Right forelimb (tissue), 1 donor: ENCODE measurements at regions not wholly inside any gene's neighbourhood (a gene's known extent, or its start where the extent isn't known, plus 50 kb on each side); places are given as distances from the start of the nearest gene placed in this dataset.
A peak's percentile ranks its signal among the peaks of the same experiment; 100 is the strongest.
"Not testable (repeated sequence)": the region's sequence is repeated elsewhere in the genome, so short reads cannot be mapped to it uniquely, and the experiment has no call there.

Experiments used
- DNase-seq: peaks from one replicate; pipeline ENCODE4 v3.0.0-alpha.2; 2018

DNA sequence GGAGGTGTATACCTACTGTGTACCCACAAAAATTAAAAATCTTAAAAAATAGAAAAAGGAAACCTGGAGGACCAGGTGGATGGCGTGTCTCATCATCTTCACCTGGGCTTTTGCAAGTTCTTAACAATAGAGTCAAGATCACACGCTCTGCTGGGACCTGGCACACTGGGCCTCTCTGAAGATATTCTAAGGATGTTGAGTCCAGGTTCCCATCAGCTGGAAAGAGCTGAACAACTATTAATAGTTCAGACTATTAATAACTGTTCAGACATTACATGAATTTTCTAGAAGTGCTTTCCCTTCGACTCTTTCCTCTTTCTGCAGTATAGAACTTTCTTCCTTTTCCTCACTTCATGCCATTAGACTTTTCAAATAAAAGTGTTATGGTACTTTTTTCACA is 320.2 kb upstream of the IL12A start:
- no peak for DNase-seq

DNA sequence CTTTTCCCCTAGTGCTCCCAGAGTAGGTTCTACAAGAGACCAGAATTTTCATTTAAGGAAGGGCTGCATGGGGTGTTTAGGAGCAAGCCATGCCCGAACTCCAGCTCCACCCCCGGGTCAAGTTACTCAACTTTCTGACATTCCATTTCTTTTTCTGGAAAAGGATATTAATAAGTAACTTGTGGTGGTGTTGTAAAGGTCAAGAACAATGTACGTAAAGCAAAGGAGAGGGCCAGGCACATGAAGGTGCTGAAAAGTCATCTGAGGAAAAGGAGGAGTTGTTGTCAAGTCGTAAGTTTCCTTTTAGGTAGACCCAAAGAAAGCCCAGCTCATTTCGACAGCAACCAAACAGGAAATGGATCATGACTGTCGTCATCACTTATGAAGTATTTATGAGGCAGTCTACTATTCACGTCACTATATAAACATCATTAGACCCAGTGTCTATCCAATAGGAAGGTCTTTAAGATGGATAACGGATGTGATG is 319.6 kb upstream of the IL12A start:
- no peak for DNase-seq

DNA sequence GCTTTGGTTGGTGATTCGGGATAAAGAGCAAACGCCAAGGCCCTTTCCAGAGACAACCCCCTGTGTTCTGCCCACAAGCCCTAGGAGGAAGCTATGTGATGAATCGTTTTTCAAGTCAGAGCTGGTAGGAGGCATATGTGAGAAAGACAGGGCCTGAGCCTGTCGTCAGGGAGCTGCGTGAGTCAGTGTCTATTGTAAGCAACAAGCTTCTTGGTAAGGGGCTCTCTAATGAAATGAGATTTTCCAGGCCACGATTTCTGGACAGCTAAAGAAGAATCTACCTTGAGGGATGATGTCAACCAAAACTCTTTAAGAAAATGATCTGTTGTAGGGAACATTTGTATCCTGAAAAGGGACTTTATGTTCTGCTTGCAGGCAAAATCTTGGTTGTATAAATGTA is 318.9 kb upstream of the IL12A start:
- DNase-seq = no peak

DNA sequence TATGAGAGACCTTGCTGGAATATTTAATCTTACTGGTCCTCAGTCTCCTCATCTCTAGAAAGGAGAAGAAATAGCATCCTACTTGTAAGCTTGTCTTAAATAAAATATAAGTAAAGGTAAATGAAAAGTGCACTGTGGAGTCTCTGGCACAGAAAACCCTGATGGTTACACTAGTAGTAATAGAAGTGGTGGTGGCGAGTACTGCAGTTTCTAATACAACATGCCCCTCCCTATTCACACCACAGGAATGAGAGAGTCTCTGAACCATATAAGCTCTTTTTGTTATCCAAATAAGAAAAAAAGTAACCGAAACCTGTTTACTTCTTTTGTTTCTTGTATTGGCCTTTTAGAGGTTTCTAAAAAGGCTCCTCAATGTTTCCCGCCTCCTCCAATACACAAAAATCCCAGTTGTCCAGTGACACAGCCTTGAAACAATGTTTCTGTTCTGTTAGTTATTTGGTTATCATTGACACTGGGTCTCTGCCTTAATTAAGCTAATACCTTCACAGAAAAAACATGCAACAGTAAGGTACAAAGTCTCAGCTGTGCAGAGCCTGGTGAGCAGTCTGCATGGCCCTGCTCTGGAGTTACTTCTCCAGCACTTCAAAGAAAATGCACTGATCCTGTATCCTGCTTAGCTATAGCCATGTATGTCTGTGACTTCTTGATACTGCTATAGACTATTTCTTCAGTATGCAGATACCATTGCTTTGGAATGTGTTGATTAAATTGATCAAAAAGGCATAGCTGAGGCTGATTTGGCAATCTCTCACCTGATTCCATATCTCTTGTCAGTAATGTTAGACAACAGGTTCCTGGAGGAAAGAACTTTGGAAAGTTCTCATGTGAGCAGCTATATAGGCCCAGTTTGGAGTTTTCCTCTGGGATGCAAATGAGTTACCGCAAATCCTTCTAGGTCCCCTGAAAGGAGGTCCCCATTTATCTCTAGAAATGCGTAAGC is 315.6 kb upstream of the IL12A start:
- no peak for DNase-seq

DNA sequence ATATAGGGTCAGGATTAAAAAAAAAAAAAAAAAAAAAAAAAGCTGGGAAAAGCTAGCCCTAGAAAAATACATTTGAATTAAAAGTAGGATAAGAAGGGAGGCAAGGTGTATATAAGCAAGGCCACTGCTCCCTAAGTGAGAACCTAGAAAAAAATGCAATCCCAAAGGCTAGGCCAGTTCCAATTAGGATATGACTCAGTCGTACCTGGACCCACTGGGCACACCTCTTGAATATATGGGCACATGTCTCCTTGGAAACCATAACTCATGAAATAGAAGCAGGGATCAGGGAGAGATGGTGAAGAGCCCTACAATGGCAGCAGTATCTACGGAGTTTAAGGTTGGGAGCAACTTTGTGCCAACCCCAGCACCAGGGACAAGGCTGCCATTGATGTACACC is 314.1 kb upstream of the IL12A start:
- DNase-seq = no peak

DNA sequence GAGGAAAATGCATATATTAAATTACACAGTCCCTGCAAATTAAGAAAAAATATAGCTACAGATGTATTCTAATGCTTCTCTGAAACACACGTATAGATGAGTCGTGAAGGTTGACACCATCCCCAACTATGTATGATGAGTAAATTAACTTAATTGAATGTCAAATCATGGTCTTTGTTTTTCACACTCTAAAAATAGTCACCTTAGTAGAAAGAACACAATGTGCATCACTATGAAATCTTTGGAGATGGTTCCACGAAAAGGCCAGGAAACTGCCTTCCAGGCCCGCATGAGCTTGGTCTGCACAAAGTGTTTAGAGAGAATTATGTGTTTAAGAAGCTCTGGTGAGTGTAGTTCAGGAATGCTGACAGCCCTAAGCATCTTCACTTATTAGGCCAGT is 313.4 kb upstream of the IL12A start:
- no peak for DNase-seq

DNA sequence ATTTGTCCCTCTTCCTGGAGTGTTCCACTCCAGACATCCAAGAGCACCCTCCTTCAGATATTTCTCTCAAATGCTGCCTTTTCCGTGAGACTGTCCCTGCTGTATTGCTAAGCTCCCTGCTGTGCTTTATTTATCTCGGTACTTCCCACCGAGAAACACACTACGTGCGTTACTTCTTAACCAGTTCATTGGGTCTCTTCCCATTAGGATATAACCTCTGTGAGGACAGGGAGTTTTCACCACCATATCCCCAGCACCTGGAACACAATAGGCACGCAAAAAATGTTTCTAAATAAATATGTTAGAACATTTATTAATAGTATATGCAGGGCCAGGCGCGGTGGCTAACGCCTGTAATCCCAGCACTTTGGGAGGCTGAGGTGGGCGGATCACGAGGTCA is 308.7 kb upstream of the IL12A start:
- no peak for DNase-seq

DNA sequence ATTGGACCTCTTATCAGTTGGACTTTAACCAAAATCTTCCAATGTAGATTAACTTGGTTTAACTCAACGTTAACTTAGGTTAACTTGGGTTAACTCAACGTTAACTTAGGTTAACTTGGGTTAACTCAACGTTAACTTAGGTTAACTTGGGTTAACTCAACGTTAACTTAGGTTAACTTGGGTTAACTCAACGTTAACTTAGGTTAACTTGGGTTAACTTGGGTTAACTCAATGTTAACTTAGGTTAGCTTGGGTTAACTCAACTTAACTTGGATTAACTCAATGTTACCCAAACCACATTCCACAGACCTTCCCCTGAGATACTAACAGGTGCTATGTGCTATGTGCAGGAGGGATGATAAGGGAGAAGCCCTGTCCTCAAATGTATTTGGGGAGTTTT is 306.9 kb upstream of the IL12A start:
- not testable (repeated sequence) for DNase-seq

DNA sequence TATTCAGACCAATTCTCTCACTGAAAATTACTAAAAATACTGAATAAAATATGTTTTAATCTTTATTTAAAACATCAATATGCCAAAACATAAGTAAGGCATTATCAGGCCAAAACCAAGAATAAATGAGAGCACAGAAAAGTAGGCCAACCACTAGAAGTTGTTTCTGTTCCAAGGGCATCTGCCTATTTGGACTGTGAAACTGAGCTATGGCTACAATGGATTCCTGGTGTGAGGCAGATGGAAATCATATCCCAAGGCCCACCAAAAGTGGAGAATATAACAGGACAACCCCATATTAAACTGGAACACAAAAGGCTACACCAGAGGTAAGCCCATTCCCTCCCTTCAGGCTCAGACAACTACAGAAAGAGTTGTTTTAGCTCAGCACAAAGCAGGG is 302.8 kb upstream of the IL12A start:
- no peak for DNase-seq

DNA sequence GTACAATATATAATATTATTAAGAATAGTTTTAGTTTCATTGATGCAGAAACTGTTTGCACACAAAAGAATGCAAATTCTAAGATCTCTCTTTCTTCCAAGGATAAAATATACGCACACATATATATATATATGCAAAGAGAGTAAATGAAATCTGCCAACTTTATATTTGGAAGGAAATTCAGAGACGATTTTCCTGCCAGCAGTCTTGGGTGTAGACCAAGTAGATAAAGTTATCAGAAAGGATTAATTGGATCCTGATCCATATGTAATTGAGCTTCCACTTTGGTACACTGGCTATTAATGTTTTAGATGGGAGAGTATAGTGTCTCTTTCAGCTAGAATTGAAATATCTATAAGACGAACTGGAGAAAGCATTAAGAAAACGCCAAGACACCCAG is 295.4 kb upstream of the IL12A start:
- no peak for DNase-seq

DNA sequence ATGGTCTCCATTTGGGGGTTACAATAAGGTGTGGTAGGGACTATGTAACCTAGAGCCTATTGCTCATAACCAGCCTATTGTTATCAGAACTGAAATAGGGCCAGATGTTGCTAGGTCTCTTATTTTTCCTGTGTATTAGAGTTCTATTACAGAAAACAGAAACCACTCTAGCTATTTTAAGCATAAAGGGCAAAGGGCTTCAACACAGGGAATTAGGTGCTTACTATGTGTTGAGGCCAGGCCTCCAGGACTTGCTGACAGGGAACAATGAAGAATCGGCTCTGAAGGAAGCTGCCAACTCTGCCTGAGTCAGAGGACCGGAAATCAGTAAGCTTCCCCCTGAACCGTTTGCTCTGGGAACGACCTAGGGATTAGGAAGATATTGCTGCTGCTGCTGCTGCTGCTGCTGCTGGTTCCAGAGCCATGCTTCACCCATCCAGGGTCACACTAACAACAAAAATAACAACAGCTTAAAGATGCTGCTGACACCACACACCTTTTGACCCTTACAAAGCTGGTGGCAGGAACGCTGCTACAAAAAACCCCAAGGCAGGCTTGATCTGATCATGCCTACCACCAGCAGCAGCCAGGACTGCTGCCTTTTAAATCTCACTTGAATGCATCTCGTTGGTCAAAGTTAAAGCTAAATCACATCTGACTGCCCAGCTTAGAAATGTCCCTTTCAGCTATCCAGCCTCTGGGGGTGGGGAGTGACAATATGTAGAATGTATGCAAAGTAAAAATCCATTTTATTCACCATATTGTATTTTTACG is 276.9 kb upstream of the IL12A start:
- DNase-seq = peak; percentile 45

DNA sequence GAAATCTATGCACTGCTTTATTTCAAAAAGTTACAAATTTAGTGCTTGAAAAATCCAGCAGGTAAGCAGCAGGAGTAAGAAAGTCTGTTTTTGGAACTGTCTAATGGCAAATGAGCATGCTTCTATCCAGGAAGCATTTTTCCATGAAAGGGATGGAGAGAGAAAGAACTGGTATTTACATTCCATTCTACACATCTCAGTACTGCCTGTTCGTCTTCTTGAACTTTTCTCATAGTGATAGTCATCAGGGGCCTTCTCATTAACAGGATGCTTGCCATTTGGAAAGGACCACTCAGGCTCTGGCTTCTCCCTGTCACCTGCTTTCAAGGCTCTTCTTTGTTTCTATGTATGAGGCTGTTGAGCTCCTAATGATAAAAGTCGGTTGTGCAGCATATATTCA is 267.3 kb upstream of the IL12A start:
- DNase-seq = no peak

DNA sequence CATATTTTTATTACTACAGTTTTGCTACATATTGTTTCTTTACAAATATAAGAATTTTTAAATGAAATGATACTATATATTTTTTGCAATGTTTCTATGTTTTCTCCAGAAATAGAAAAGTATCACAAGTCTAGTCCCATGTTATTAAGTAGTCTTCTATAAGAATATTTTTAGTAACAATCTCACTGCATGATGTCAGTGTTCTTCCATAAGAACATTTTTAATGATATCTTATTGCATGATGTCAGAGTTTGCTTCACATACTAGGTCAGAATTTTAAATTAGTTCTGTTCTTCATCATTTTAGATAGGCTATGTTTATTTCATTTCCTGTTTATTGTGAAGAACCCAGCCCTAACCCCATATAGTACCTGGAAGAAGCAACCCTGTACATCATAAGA is 265.3 kb upstream of the IL12A start:
- DNase-seq = no peak

DNA sequence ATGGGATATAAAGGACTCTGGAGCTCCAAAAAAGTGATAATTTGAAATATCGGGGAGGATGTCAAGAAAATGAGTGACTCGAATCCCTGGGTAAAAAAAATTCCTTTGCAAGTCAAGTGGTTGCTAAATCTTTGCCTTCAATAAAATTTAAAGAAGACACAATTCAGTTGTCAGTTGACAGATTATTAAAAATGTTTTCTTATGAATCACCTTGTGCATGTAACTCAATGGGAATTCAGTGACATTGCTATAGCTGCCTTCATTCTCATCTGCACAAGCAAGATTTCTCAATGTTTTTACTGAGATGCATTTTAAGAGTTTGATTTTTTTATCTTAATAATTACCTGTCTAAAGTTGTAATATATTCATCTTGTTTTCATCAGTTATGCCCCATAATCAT is 264.0 kb upstream of the IL12A start:
- DNase-seq = no peak

DNA sequence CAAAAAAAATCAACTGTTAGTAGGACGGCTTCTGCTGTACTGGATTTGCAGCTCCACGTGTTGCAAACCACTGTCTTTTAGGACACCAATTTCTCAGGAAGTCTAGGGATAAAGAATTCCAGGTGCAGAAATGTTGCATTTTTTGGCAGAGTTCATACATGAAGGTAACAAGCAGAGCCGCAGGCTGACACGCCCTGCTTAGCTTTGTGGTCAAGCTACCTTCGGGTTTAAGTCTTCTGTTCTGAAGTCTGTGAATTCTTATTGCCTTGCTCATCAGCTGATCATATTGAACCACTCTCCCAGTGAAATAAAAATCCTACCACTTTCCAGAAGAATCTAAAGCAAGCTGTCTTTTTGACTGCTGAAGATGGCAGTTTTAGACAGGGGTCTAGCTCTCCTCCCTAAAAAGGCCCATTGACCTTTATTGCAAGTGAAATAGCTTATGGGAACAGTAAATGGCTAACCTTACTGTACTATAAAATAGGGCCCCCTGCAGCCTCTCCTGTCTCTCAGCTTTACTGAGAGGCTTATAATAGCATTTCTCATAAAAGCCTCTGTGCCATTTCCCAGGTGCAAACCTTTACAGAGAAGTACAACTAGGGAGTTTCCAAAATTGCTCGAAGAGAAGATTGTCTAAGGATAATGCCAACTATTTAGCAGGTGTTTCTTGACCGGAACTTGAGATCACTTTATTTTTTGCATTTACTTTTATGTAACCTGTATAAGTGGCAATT is 262.2 kb upstream of the IL12A start:
- DNase-seq = no peak

DNA sequence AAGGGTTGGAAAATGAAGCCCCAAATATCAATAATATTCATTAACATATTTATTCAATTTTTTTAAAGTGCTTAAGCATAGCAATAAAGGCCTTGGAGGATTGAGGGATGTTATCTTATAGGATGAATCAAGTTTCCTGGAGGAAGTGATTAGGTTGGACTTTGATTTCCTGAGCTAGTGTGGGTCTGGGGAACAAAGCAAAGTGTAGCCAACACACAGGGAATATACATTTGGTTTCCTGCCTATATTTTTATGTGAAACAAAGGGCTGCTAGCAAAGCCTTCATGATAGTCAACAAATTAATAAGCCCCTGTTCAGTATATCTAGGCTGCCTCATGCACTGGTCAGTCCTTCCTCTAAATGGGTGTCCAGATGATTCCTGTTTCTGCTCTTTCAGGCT is 261.1 kb upstream of the IL12A start:
- DNase-seq = no peak

DNA sequence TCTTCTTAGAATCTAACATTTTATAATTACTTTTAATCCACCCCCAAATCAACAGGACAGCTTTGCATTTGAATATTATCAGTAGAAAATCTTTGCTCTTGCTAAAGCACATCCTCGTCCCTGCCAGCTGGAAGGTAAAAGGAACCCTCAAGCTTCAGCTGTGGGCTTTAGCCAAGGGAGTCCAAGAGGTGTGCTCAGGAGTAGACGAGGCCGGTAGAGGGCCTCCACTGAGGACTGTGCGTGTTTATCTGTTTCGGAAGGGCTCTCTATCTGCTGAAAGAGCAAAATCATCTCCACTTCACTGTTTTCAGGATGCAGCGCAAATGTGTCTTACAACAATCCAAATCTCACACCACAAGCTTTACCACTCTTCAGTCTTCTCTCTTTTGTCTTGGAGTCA is 257.4 kb upstream of the IL12A start:
- DNase-seq = no peak

DNA sequence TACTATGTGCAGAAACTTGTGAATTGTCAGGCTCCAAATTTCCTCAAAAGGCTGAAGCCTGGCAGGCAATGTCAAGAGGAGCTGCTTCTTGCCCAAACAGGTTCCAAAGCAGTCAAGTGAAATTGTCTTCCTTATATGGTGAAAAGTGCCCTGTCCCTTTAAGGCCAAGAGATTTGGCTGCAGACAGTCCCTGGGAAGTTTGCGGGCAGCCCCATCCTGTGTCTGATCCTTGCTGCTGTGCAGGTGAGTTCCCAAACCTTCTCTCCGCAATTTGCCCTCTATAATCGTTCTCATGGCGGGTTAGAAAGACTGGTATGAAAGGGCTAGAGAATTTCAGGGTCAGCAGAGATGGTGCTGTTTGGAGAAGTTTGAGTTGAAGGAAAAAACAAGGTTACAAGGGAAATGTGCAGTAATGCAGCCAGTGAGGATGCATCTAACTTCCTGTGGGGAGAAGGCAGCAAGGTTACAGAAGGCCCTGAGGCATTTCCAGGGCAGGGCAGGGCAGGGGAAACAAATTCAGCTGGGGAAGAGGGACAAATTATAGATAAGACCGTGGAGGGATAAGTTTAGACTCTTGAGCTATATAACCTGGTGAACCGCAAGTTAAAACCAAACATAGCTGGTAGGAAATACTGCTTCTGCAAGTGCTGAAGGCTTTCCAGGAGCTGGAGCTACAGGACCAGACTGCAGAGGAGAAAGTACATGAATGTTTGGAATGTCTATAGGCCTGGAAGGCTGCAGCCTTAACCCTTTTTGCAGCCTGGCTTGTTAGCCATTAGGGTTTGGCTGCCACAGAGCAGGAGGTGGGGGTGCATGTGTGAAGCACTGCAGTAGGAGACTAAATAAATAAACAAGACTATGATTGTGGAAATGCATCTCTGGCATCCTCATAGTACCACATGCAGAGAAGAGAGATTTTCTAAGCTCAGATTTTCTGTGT is 256.2 kb upstream of the IL12A start:
- no peak for DNase-seq

DNA sequence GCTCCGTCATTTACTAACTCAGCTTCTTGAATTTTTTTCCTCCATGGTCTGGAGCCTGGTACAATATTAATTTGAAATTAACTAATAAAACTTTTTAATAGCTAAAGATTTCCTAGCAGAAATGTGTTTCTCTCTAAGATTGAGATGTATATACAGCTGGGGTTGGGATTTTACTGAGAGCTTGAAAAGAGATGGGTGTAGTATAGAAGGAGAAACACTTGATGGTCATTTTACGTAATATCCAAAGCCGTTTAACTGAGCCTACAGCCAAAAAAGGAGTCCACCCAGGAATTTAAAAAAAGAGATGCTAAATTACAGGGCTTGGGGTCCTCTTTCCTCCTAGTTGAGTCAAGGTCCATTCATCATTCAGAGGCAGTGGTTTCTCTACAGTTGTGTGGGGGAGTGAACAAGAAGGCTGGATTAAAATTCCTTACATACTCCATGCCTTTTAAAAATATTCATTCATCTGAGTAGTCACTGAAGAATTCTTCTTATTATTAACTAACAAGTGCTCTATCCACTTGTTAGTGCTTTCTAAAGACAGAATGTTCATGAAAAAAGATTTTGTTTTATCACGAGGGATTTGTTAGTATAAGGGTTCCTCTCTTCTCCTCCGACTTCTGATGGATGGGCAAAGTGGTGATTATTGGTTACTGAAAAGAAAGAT is 255.3 kb upstream of the IL12A start:
- no peak for DNase-seq

DNA sequence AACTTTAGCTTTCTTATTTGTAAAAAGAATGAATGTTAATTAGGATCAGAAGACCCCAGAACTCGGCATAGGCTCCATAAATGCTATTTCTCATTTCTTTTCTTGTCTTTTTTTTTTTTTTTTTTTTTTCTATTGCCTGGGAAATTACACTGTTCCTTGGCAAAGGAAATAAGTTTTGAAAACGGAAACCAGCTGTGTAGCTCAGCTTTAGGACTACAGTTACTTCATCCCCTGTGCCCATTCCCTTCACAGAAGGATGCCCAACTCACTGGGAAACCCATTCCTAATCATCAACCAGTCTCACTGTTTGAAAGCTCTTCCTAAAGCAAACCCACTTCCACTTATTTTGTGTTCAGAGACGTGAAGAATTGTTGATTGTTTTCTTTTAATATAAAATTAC is 254.0 kb upstream of the IL12A start:
- DNase-seq = no peak

DNA sequence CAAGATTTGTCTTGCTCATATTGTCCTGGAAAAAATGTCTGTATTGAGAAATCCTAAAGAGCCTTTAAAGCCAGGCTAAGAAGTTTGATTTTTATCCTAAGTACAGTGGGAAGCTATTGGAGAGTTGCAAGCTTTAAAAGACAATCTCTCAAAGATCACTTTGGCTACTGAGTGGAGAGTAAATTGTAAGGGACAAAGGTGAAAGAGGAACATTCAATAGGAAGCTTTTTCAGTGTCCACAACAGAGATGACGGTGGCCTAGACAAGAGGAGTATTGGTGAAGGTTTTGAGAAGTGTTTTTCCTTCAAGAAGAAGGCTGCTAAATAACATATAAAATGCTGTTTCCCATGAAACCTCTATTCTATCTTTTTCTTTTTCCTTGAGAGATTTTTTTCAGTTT is 249.5 kb upstream of the IL12A start:
- DNase-seq = no peak

DNA sequence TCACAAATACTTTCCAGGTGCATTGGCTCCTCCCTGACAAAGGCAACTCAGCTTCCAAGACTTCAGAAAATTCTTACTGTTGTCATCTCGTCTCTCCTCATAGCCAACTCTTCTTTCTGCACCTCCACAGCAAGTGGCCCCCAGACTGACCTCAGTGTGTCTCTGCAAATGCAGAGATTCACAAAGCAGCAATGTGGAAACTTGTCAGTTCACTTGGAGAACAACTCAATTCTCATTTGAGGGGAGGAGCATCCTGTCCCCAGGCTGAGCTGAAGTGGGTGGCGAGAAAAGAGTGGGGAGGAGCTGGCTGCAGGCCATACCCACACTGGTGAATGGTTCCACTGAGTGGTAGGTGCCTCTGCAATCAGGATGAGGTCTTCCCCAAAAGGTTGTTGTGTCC is 248.7 kb upstream of the IL12A start:
- DNase-seq = no peak
